Liver (tissue), 8 donors: ENCODE measurements at regions not wholly inside any gene's neighbourhood (a gene's known extent, or its start where the extent isn't known, plus 50 kb on each side); places are given as distances from the start of the nearest gene placed in this dataset.

Source experiments
- DNase-seq: peaks from one replicate; pipeline ENCODE4 v3.0.0-alpha.2; 2017; ENCODE audit warnings: low spot score
- H3K27ac ChIP-seq, 2 donors: one replicate each; pipeline ENCODE4 v1.7.0; 2013; ENCODE audit warnings: inconsistent platforms in 2 of 2, low read length in 2 of 2, control low read depth in 1 of 2, low read depth in 1 of 2, mild to moderate bottlenecking in 1 of 2
- H3K27me3 ChIP-seq, 4 donors: one replicate each; pipeline versions ENCODE4 v1.6.1 to v1.7.0; 2013; ENCODE audit warnings: low read length in 3 of 4, inconsistent platforms in 1 of 4, mild to moderate bottlenecking in 1 of 4, moderate library complexity in 1 of 4; ENCODE audit not compliant: control insufficient read depth in 4 of 4, insufficient read depth in 4 of 4
- H3K36me3 ChIP-seq, 4 donors: one replicate each; pipeline versions ENCODE4 v1.6.1 to v1.7.0; 2013; ENCODE audit warnings: low read length in 3 of 4, mild to moderate bottlenecking in 3 of 4, low read depth in 1 of 4, moderate library complexity in 1 of 4; ENCODE audit not compliant: control insufficient read depth in 4 of 4, insufficient read depth in 3 of 4
- H3K4me1 ChIP-seq, 4 donors: one replicate each; pipeline versions ENCODE4 v1.6.1 to v1.7.0; 2013; ENCODE audit warnings: low read length in 3 of 4, mild to moderate bottlenecking in 3 of 4, moderate library complexity in 1 of 4; ENCODE audit not compliant: control insufficient read depth in 4 of 4, insufficient read depth in 4 of 4
- H3K4me3 ChIP-seq, 3 donors: one replicate each; pipeline versions ENCODE4 v1.6.1 to v1.7.0; 2013; ENCODE audit warnings: low read length in 3 of 3, control low read depth in 1 of 3, low read depth in 1 of 3, mild to moderate bottlenecking in 1 of 3
- H3K9ac ChIP-seq, 2 donors: one replicate each; pipeline ENCODE4 v1.7.0; 2013; ENCODE audit warnings: low read length in 2 of 2, mild to moderate bottlenecking in 2 of 2, moderate library complexity in 2 of 2, control low read depth in 1 of 2, low read depth in 1 of 2
- H3K9me3 ChIP-seq, 4 donors: one replicate each; pipeline versions ENCODE4 v1.6.1 to v1.7.0; 2013; ENCODE audit warnings: low read length in 3 of 4; ENCODE audit not compliant: control insufficient read depth in 4 of 4
- CTCF ChIP-seq: fragments of 150-350 bp; IDR thresholded peaks from 2 replicates; pipeline ENCODE4 v1.5.1; 2017; ENCODE audit warnings: improper control_type of control experiment, low read depth, low read length; ENCODE audit not compliant: missing input control
- EGR1 ChIP-seq, 2 donors: IDR thresholded peaks; 2 replicates each; pipeline ENCODE4 v1.6.1; 2016 to 2018; ENCODE audit warnings: antibody characterized with exemption in 2 of 2, low read depth in 2 of 2
- FOXA1 ChIP-seq: IDR thresholded peaks from 2 replicates; pipeline ENCODE4 v1.6.1; 2016; ENCODE audit warnings: antibody characterized with exemption
- FOXA2 ChIP-seq: IDR thresholded peaks from 2 replicates; pipeline ENCODE4 v1.6.1; 2016; ENCODE audit warnings: antibody characterized with exemption
- GABPA ChIP-seq, 2 donors: IDR thresholded peaks in 1 of 2; conservative IDR thresholded peaks in 1 of 2; 2 replicates each; pipeline ENCODE4 v1.6.1; 2016; ENCODE audit warnings: antibody characterized with exemption in 2 of 2, mild to moderate bottlenecking in 1 of 2, moderate library complexity in 1 of 2
- HNF4A ChIP-seq, 2 donors: conservative IDR thresholded peaks; 2 replicates each; pipeline ENCODE4 v1.6.1; 2016; ENCODE audit warnings: antibody characterized with exemption in 2 of 2, mild to moderate bottlenecking in 2 of 2
- HNF4G ChIP-seq: IDR thresholded peaks from 2 replicates; pipeline ENCODE4 v1.6.1; 2016; ENCODE audit warnings: antibody characterized with exemption
- JUND ChIP-seq, 2 donors: IDR thresholded peaks; 2 replicates each; pipeline ENCODE4 v1.6.1; 2016; ENCODE audit warnings: antibody characterized with exemption in 2 of 2
- MAX ChIP-seq: IDR thresholded peaks from 2 replicates; pipeline ENCODE4 v1.6.1; 2016; ENCODE audit warnings: antibody characterized with exemption
- NR2F2 ChIP-seq: IDR thresholded peaks from 2 replicates; pipeline ENCODE4 v1.6.1; 2016; ENCODE audit warnings: antibody characterized with exemption
- RAD21 ChIP-seq, 2 donors: IDR thresholded peaks; 2 replicates each; pipeline ENCODE4 v1.6.1; 2016; ENCODE audit warnings: antibody characterized with exemption in 2 of 2, mild to moderate bottlenecking in 2 of 2
- RXRA ChIP-seq, 2 donors: IDR thresholded peaks; 2 replicates each; pipeline ENCODE4 v1.6.1; 2017 to 2018; ENCODE audit warnings: antibody characterized with exemption in 2 of 2, mild to moderate bottlenecking in 1 of 2
- SP1 ChIP-seq: IDR thresholded peaks from 2 replicates; pipeline ENCODE4 v1.6.1; 2018; ENCODE audit warnings: antibody characterized with exemption, mild to moderate bottlenecking
- TAF1 ChIP-seq: conservative IDR thresholded peaks from 2 replicates; pipeline ENCODE4 v1.6.1; 2016; ENCODE audit warnings: antibody characterized with exemption, mild to moderate bottlenecking
- WGBS: extraction: QIAGEN DNeasy Blood & Tissue Kit; methylation state at CpG from one replicate; pipeline ENCODE4 v1.1.7; 2013; 5-methylcytosine and 5-hydroxymethylcytosine counted together
- TF ChIP-seq, protein P1 (sequence below): IDR thresholded peaks from 2 replicates; pipeline ENCODE4 v1.6.1; 2016; ENCODE audit warnings: antibody characterized with exemption
- TF ChIP-seq, protein P2 (sequence below): IDR thresholded peaks from 2 replicates; pipeline ENCODE4 v1.6.1; 2016; ENCODE audit warnings: antibody characterized with exemption
- TF ChIP-seq, protein P3 (sequence below): IDR thresholded peaks from 2 replicates; pipeline ENCODE4 v1.6.1; 2016; ENCODE audit warnings: antibody characterized with exemption, mild to moderate bottlenecking
- donor health status: healthy.
- donor health status: healthy.
- donor health status: healthy.
- donor health status: healthy.
- donor health status: healthy.

DNA sequence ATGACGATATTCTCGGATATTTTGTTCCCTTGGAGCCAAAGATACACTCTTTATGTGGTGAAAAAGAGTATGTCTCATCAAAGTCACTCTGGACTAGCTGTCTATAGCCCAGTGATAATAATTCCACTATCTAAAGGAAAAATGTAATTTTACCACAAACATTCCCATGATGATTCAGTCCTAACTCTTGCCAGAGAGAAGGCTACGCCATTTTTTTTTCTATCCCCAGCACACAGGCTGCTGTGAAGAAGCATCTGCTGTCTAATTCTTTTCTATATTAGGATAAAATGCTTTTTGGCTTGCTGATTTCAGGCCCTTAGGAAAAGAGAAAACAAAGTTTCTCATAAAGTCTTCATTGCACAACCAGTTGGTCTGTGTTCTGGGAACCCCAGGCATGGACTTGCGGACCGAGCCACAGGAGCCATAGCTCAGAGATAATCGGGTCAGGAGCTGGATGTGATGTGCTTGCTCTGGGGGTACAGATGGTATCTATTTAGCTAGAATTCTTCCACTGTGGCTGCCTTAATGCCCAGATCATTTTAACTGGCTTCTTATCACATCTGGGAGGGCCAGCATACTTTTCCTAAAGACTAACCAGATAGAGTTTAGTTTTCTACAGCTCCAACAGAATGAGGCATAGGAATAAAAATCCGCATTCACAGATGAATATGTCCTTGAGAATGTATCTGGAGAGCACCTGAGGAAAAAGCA is 683.7 kb upstream of the ID4 start:
- no peak overlapping the region for H3K4me3 ChIP-seq
- H3K27me3 ChIP-seq: no peaks in the 10 kb centered on the region
- no peak overlapping the region for H3K9ac ChIP-seq
- no peaks in the 10 kb centered on the region for H3K36me3 ChIP-seq
- WGBS: 77% methylated on average over 7 of the region's 7 CpGs
- DNase-seq: no peak
- no peaks in the 10 kb centered on the region for H3K9me3 ChIP-seq
- TF ChIP-seq, protein P1, sequence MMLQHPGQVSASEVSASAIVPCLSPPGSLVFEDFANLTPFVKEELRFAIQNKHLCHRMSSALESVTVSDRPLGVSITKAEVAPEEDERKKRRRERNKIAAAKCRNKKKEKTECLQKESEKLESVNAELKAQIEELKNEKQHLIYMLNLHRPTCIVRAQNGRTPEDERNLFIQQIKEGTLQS: no peak
- TF ChIP-seq FOXA1 (no peak), NR2F2 (no peak), FOXA2 (no peak), RXRA (IDR thresholded peaks at IDR 0.05) (no peak), CTCF (no peak), HNF4A (conservative IDR thresholded peaks at IDR 0.05) (no peak)
- TF ChIP-seq, protein P2, sequence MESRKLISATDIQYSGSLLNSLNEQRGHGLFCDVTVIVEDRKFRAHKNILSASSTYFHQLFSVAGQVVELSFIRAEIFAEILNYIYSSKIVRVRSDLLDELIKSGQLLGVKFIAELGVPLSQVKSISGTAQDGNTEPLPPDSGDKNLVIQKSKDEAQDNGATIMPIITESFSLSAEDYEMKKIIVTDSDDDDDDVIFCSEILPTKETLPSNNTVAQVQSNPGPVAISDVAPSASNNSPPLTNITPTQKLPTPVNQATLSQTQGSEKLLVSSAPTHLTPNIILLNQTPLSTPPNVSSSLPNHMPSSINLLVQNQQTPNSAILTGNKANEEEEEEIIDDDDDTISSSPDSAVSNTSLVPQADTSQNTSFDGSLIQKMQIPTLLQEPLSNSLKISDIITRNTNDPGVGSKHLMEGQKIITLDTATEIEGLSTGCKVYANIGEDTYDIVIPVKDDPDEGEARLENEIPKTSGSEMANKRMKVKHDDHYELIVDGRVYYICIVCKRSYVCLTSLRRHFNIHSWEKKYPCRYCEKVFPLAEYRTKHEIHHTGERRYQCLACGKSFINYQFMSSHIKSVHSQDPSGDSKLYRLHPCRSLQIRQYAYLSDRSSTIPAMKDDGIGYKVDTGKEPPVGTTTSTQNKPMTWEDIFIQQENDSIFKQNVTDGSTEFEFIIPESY: no peak
- TF ChIP-seq, protein P3, sequence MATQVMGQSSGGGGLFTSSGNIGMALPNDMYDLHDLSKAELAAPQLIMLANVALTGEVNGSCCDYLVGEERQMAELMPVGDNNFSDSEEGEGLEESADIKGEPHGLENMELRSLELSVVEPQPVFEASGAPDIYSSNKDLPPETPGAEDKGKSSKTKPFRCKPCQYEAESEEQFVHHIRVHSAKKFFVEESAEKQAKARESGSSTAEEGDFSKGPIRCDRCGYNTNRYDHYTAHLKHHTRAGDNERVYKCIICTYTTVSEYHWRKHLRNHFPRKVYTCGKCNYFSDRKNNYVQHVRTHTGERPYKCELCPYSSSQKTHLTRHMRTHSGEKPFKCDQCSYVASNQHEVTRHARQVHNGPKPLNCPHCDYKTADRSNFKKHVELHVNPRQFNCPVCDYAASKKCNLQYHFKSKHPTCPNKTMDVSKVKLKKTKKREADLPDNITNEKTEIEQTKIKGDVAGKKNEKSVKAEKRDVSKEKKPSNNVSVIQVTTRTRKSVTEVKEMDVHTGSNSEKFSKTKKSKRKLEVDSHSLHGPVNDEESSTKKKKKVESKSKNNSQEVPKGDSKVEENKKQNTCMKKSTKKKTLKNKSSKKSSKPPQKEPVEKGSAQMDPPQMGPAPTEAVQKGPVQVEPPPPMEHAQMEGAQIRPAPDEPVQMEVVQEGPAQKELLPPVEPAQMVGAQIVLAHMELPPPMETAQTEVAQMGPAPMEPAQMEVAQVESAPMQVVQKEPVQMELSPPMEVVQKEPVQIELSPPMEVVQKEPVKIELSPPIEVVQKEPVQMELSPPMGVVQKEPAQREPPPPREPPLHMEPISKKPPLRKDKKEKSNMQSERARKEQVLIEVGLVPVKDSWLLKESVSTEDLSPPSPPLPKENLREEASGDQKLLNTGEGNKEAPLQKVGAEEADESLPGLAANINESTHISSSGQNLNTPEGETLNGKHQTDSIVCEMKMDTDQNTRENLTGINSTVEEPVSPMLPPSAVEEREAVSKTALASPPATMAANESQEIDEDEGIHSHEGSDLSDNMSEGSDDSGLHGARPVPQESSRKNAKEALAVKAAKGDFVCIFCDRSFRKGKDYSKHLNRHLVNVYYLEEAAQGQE: no peak
- peak overlapping the region in 1 of 2 donors; percentile 35 for H3K27ac ChIP-seq
- no peaks in the 10 kb centered on the region for H3K4me1 ChIP-seq

- Histone ChIP-seq H3K4me1 (no peaks in the 10 kb centered on the region), H3K27ac (peak overlapping the region in 1 of 2 donors; percentile 35), H3K9me3 (no peaks in the 10 kb centered on the region), H3K27me3 (no peaks in the 10 kb centered on the region), H3K9ac (no peak overlapping the region), H3K4me3 (no peak overlapping the region), H3K36me3 (no peaks in the 10 kb centered on the region)
- no peak for DNase-seq
- TF ChIP-seq FOXA2 (no peak), JUND (IDR thresholded peaks at IDR 0.05) (no peak), FOXA1 (no peak), HNF4G (no peak), MAX (no peak), NR2F2 (no peak), EGR1 (IDR thresholded peaks at IDR 0.05; ENCODE audit: low read depth in 2 of 2) (no peak), TAF1 (no peak), HNF4A (conservative IDR thresholded peaks at IDR 0.05) (no peak), RAD21 (IDR thresholded peaks at IDR 0.05) (no peak), SP1 (no peak), GABPA (IDR thresholded peaks at IDR 0.05 in 1 of 2, conservative IDR thresholded peaks at IDR 0.05 in 1 of 2) (no peak), RXRA (IDR thresholded peaks at IDR 0.05) (no peak)
- TF ChIP-seq, protein P2: no peak
- TF ChIP-seq, protein P1: no peak
- TF ChIP-seq, protein P3: no peak
- 80% methylated on average over 1 of the region's 1 CpG for WGBS
These were observed 683.2 kb upstream of the ID4 start for GRCh38 chr6:19153981-19154295.
